Motor neuron (in vitro differentiated cells): ENCODE measurements at regions not wholly inside any gene's neighbourhood (a gene's known extent, or its start where the extent isn't known, plus 50 kb on each side); places are given as distances from the start of the nearest gene placed in this dataset.
A peak's percentile ranks its signal among the peaks of the same experiment; 100 is the strongest.

Experiments
- ATAC-seq, 8 experiments: fragments of 200-7000 bp; cut with Tn5 transposase; replicated peaks in 6 of 8; 2 replicates each; pipeline ENCODE4 v1.8.0; 2021; ENCODE audit warnings: mild to moderate bottlenecking in 8 of 8, moderate library complexity in 8 of 8
- H3K27ac ChIP-seq, 2 donors: fragments of 250-450 bp; sonication (Bioruptor Pico); 2 replicates each; pipeline ENCODE4 v1.9.0; 2021; ENCODE audit warnings: antibody characterized with exemption in 2 of 2, mild to moderate bottlenecking in 2 of 2, moderate library complexity in 1 of 2
- H3K4me1 ChIP-seq, 2 donors: fragments of 250-450 bp; sonication (Bioruptor Pico); replicated peaks in 1 of 2; 2 replicates each; pipeline ENCODE4 v1.6.1; 2021; ENCODE audit warnings: antibody characterized with exemption in 2 of 2, mild to moderate bottlenecking in 2 of 2, moderate library complexity in 1 of 2
- H3K4me3 ChIP-seq, 5 donors: fragments of 250-450 bp; sonication (Bioruptor Pico); 2 replicates each; pipeline ENCODE4 v1.9.0; 2021; ENCODE audit warnings: antibody characterized with exemption in 5 of 5, mild to moderate bottlenecking in 5 of 5, moderate library complexity in 4 of 5
- WGBS, 10 experiments: fragments of 450-650 bp; shearing (Covaris generic); methylation state at CpG; one replicate each; pipeline ENCODE4 v1.0.0; 2022; 5-methylcytosine and 5-hydroxymethylcytosine counted together
- in situ Hi-C, 9 experiments: fragments of 400-800 bp; cut with MboI; loops; one replicate each; pipeline ENCODE4 v1.15.0; 2021; ENCODE audit warnings: low sequenced_read_pairs in 9 of 9, low pct_unique_long_range_greater_than_20kb in 2 of 9; ENCODE audit not compliant: unreplicated experiment in 9 of 9

DNA sequence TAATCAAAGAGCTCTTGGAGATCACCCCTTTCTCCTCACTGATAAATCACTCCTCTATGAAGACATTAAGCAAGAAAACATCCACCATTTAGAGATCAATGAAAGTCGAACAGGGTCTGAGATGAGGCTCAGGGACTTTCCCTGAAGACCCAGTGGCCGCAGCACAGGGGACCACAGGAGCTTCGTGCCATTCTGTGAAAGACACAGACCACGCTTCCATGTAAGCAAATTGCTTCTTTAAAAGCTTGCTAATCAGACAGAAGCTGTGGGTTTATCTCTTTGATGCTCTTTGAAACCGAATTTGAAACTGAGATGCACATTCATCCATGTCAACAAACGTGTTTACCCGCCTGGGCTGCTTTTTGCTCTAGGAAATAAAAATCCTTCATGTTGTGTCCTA, 231.9 kb upstream of the PPP2R2D start:
- in situ Hi-C loops: no loop called here
- WGBS, 10 experiments: 0 to 93% (median 25%) methylated on average over 1 to 4 of the region's 7 CpGs; no CpG with 5 or more reads in 2 of the 10 experiments

DNA sequence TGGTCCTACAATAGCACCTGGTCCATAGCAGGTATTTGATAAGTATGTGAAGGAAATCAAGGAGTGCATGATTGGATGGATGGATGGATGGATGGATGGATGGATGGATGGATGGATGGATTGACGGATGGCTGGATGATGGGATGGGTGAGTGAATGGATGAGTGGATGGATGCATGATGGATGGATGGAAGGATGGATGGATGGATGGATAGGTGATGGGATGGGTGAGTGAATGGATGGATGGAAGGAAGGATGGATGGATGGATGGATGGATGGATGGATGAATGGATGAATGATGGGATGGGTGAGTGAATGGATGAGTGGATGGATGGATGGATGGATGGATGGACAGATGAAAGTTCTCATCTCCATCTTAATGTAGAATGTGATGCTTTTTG, 231.0 kb upstream of the PPP2R2D start:
- 0 to 100% (median 71%) methylated on average over 1 of the region's 1 CpG; no CpG with 5 or more reads in 3 of the 10 experiments for WGBS, 10 experiments
- no peak overlapping the region for H3K4me3 ChIP-seq
- ATAC-seq: no peak

More for the DNA sequence above, 231.9 kb upstream of the PPP2R2D start:
- ATAC-seq: no peak
- Histone ChIP-seq H3K4me1 (no peaks in the 10 kb centered on the region), H3K4me3 (no peak overlapping the region), H3K27ac (no peak overlapping the region)

DNA sequence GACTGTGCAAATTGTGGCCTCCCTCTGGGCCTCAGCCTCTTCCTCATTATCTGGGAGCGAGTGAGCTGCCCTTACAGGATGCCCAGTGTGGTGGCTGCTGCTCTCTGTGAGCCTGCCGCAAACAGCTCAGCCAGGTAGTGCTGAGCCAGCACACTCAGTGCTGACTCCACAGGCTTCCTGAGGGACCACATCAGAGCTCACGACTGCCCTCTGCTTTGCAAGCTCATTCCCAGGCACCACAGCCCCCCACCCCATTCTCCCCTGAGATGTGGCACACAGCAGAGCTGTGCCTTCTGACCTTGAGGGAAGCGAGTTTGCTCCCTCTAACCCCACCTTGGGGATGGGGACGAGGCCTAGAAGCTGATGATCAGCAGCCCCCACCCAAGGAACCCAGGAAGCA, 230.5 kb upstream of the PPP2R2D start:
- Histone ChIP-seq H3K4me1 (peaks cover 0 to 4% of the 10 kb centered on the region in 2 donors), H3K27ac (no peak overlapping the region), H3K4me3 (no peak overlapping the region)
- in situ Hi-C loops: no loop called here
- ATAC-seq: no peak
- WGBS, 10 experiments: 18 to 100% (median 86%) methylated on average over 1 to 4 of the region's 5 CpGs; no CpG with 5 or more reads in 5 of the 10 experiments

More for the DNA sequence above, 231.0 kb upstream of the PPP2R2D start:
- in situ Hi-C loops: no loop called here
- Histone ChIP-seq H3K4me1 (no peaks in the 10 kb centered on the region), H3K27ac (no peak overlapping the region)

DNA sequence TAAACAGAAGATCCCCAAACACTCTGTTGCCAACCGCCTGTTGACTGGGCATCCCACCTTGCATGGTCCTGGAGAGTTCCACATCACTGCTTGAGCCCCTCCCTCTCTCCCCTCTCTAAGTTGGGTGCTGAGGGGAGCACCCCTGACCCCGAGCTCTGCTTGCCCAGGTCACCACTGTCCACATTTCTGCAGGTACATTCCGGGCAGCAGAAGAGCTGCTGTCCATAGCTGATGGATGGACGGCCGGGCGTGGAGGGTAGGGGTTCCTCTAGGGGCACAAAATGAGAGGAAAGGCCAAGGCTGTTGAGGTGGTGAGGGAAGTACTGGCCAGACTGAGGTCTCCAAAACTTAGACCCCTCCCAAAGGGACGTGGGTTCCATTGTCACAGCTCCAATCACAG, 227.4 kb upstream of the PPP2R2D start:
- Histone ChIP-seq H3K27ac (no peak overlapping the region), H3K4me1 (peaks cover 19 to 28% of the 10 kb centered on the region in 2 donors), H3K4me3 (no peak overlapping the region)
- in situ Hi-C loops: no loop called here
- whole genome bisulfite sequencing, 10 experiments: 0 to 80% methylated on average over 2 to 3 of the region's 7 CpGs; no CpG with 5 or more reads in 8 of the 10 experiments
- ATAC-seq: no peak

- WGBS, 10 experiments: 16 to 100% (median 77%) methylated on average over 1 to 7 of the region's 9 CpGs; no CpG with 5 or more reads in 6 of the 10 experiments
- peaks cover 19 to 28% of the 10 kb centered on the region in 2 donors for H3K4me1 ChIP-seq
- ATAC-seq: no peak
- in situ Hi-C loops: no loop called here
- H3K4me3 ChIP-seq: no peak overlapping the region
- no peak overlapping the region for H3K27ac ChIP-seq
These were observed 226.7 kb upstream of the PPP2R2D start for GRCh38 chr10:131674130-131674529.

DNA sequence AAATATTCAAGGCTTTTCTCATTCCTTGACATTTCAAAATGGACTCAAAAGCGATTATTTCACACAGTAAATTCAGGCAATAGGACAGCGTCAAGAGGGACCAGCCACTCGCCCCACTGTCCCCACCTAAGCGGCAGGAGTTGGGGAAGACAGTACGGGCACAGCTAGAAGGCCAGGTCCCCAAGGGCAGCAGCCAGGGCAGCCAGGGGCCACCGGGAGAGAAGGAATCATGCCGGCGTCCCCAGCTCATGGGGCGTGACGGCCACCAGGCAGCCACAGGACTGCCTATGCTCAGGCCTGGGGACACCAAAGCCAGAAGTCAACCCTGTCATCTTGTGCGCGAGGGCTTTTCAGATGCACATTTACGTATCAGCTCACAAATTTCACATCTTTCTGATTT, 225.7 kb upstream of the PPP2R2D start:
- WGBS, 10 experiments: 36 to 87% (median 47%) methylated on average over 1 to 9 of the region's 13 CpGs; no CpG with 5 or more reads in 3 of the 10 experiments
- no peak for ATAC-seq
- H3K4me3 ChIP-seq: no peak overlapping the region
- in situ Hi-C loops: no loop called here
- no peak overlapping the region for H3K27ac ChIP-seq
- peaks cover 19 to 28% of the 10 kb centered on the region in 2 donors for H3K4me1 ChIP-seq

GRCh38 chr10:131676046-131676799, 224.6 kb upstream of the PPP2R2D start:
- Histone ChIP-seq H3K4me1 (peaks cover 19 to 28% of the 10 kb centered on the region in 2 donors), H3K4me3 (no peak overlapping the region), H3K27ac (no peak overlapping the region)
- in situ Hi-C loops: no loop called here
- ATAC-seq: peak in 5 of 8 experiments; percentile 12 to 48 (median 41)
- WGBS, 10 experiments: 15 to 83% (median 46%) methylated on average over 2 to 18 of the region's 28 CpGs

DNA sequence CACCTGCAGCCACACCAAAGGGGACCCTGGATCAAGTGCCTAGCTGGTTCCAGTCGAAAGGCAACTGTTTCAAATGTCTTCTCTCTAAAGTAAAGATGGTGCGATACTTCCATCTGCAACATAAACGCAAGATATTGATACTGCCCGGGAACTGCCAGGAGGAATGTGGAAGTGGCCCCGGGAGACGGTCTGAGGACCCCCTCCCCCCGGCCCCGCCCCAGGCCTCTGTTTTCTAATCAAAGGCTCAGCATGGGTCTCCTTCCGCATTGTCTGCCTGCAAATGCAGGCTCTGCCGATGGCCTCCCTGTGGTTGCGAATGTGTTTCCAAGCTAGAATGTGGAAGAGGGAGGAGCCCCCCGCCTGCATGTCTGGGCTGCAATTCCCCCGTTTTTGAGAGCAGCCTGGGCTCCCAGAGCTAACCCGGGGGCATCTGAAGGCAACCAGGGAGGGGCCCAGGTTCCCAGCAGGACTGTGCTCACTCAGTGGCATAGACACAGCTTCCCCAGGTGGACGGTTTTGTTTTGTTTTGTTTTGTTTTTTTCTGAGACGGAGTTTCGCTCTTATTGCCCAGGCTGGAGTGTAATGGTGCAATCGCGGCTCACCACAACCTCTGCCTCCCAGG, 223.9 kb upstream of the PPP2R2D start:
- ATAC-seq: peak in 5 of 8 experiments; percentile 65 to 83 (median 75)
- H3K4me3 ChIP-seq: no peak overlapping the region
- 0 to 37% (median 21%) methylated on average over 1 to 9 of the region's 19 CpGs; no CpG with 5 or more reads in 4 of the 10 experiments for WGBS, 10 experiments
- H3K27ac ChIP-seq: no peak overlapping the region
- H3K4me1 ChIP-seq: peaks cover 19 to 28% of the 10 kb centered on the region in 2 donors
- in situ Hi-C loops: no loop called here

DNA sequence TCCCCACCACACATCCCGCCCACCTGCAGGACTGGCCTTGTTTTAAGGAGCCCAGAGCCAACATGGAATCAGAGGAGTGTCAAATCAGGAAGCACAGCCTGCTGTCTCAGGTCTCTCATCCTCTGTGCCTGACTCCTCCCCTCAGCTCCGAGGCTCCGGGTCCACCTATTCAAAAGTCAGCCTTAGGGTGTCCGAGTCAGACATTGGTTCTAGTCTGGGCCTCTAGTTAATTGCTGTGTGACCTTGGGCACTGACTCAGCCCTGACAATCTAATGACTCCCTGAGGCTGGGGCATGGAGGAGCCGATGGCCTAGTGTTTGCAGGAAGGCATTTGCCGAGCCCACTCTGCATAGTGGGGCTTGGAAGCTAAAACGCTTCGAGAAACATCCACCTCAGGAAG, 223.1 kb upstream of the PPP2R2D start:
- in situ Hi-C loops: no loop called here
- no peak overlapping the region for H3K4me3 ChIP-seq
- peaks cover 19 to 28% of the 10 kb centered on the region in 2 donors for H3K4me1 ChIP-seq
- 33 to 92% (median 51%) methylated on average over 3 to 5 of the region's 8 CpGs; no CpG with 5 or more reads in 6 of the 10 experiments for WGBS, 10 experiments
- ATAC-seq: peak in 5 of 8 experiments; percentile 30 to 50 (median 38)
- H3K27ac ChIP-seq: no peak overlapping the region

- H3K4me3 ChIP-seq: no peak overlapping the region
- H3K4me1 ChIP-seq: peaks cover 19 to 28% of the 10 kb centered on the region in 2 donors
- no peak overlapping the region for H3K27ac ChIP-seq
- 40 to 100% (median 95%) methylated on average over 1 to 2 of the region's 18 CpGs; no CpG with 5 or more reads in 6 of the 10 experiments for WGBS, 10 experiments
- ATAC-seq: peak in 1 of 8 experiments; percentile 10
- in situ Hi-C loops: no loop called here
These were observed 222.6 kb upstream of the PPP2R2D start for GRCh38 chr10:131678171-131678570.

DNA sequence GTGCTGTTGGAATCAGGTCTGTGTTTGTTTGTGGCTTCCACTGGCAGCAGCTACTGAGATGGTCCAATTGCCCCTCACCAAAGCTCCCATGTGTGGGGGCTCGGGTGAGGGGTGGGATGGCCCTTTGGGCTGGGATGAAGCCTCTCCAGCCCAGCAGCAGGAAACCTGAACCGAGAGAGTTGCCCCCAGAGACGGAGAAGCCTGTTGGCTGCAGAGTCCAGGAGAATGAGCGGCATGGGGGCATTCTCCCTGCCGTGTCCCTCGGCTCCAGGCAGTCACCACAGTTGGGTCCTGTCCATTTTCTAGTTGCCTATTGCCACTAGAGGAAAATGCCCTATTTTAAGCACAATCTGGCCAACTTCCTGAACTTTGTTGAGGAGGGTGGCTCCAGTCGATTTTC, 222.2 kb upstream of the PPP2R2D start:
- no peak for ATAC-seq
- Histone ChIP-seq H3K4me1 (peaks cover 19 to 28% of the 10 kb centered on the region in 2 donors), H3K4me3 (no peak overlapping the region), H3K27ac (no peak overlapping the region)
- in situ Hi-C loops: no loop called here
- 0 to 94% (median 83%) methylated on average over 1 to 5 of the region's 7 CpGs; no CpG with 5 or more reads in 5 of the 10 experiments for WGBS, 10 experiments

- Histone ChIP-seq H3K4me3 (no peak overlapping the region), H3K4me1 (peaks cover 19 to 30% of the 10 kb centered on the region in 2 donors), H3K27ac (no peak overlapping the region)
- ATAC-seq: no peak
- WGBS, 10 experiments: 0 to 100% (median 8%) methylated on average over 1 to 5 of the region's 6 CpGs; no CpG with 5 or more reads in 5 of the 10 experiments
- in situ Hi-C loops: no loop called here
These were observed 220.9 kb upstream of the PPP2R2D start for GRCh38 chr10:131679926-131680325.

- H3K4me3 ChIP-seq: no peak overlapping the region
- H3K27ac ChIP-seq: no peak overlapping the region
- in situ Hi-C loops: no loop called here
- H3K4me1 ChIP-seq: peaks cover 13 to 19% of the 10 kb centered on the region in 2 donors
- ATAC-seq: peak in 4 of 8 experiments; percentile 8 to 39 (median 37)
- 0 to 100% (median 50%) methylated on average over 1 to 4 of the region's 7 CpGs; no CpG with 5 or more reads in 6 of the 10 experiments for WGBS, 10 experiments
These were observed 219.7 kb upstream of the PPP2R2D start for GRCh38 chr10:131681122-131681521.
